Middle frontal gyrus (tissue), 1 donor: ENCODE measurements at regions not wholly inside any gene's neighbourhood (a gene's known extent, or its start where the extent isn't known, plus 50 kb on each side); places are given as distances from the start of the nearest gene placed in this dataset.

Experiments
- DNase-seq: peaks from one replicate; pipeline ENCODE4 v3.0.0-alpha.2; 2015; ENCODE audit warnings: low spot score; ENCODE audit errors: extremely low spot score

GRCh38 chr19:28859811-28860210, 353.1 kb downstream of the UQCRFS1 start:
- no peak for DNase-seq

GRCh38 chr19:28858933-28859332, 354.0 kb downstream of the UQCRFS1 start:
- DNase-seq, result no peak

- DNase-seq, result no peak
Measured at GRCh38 chr19:28857967-28858366, 355.0 kb downstream of the UQCRFS1 start.

- no peak for DNase-seq
Measured at GRCh38 chr19:28855216-28855615, 357.7 kb downstream of the UQCRFS1 start.

- DNase-seq, result no peak
Measured at GRCh38 chr19:28847468-28847867, 365.5 kb downstream of the UQCRFS1 start.

GRCh38 chr19:28846094-28846812, 366.7 kb downstream of the UQCRFS1 start:
- DNase-seq, result no peak

- no peak for DNase-seq
Measured at GRCh38 chr19:28843761-28844492, 369.0 kb downstream of the UQCRFS1 start.

GRCh38 chr19:28841531-28841930, 371.4 kb downstream of the UQCRFS1 start:
- DNase-seq, result no peak

- no peak for DNase-seq
Measured at GRCh38 chr19:28840891-28841290, 372.1 kb downstream of the UQCRFS1 start.

GRCh38 chr19:28839455-28839854, 373.5 kb downstream of the UQCRFS1 start:
- DNase-seq, result no peak

- no peak for DNase-seq
Measured at GRCh38 chr19:28838909-28839308, 374.0 kb downstream of the UQCRFS1 start.

- no peak for DNase-seq
Measured at GRCh38 chr19:28836421-28836820, 376.5 kb downstream of the UQCRFS1 start.

- DNase-seq, result no peak
Measured at GRCh38 chr19:28834996-28835395, 378.0 kb downstream of the UQCRFS1 start.

- no peak for DNase-seq
Measured at GRCh38 chr19:28831462-28831861, 381.5 kb downstream of the UQCRFS1 start.

GRCh38 chr19:28829762-28830161, 383.2 kb downstream of the UQCRFS1 start:
- DNase-seq, result no peak

GRCh38 chr19:28829359-28829758, 383.6 kb downstream of the UQCRFS1 start:
- DNase-seq, result no peak

- no peak for DNase-seq
Measured at GRCh38 chr19:28828276-28828870, 384.6 kb downstream of the UQCRFS1 start.

GRCh38 chr19:28827382-28827781, 385.6 kb downstream of the UQCRFS1 start:
- DNase-seq, result no peak

- no peak for DNase-seq
Measured at GRCh38 chr19:28823338-28823961, 389.5 kb downstream of the UQCRFS1 start.

- no peak for DNase-seq
Measured at GRCh38 chr19:28820289-28820688, 392.7 kb downstream of the UQCRFS1 start.

GRCh38 chr19:28815257-28815656, 397.7 kb downstream of the UQCRFS1 start:
- DNase-seq, result no peak

- no peak for DNase-seq
Measured at GRCh38 chr19:28794301-28794700, 418.6 kb downstream of the UQCRFS1 start.
